PC-9 (cell line): ENCODE measurements at regions not wholly inside any gene's neighbourhood (a gene's known extent, or its start where the extent isn't known, plus 50 kb on each side); places are given as distances from the start of the nearest gene placed in this dataset.

Experiments
- CTCF ChIP-seq: fragments of 200-600 bp; sonication (generic); conservative IDR thresholded peaks from 2 replicates; pipeline ENCODE4 v1.6.1; 2017; ENCODE audit warnings: mixed run types, antibody characterized with exemption, mild to moderate bottlenecking, moderate library complexity
- EZH2 ChIP-seq: fragments of 200-600 bp; sonication (generic); IDR thresholded peaks from 2 replicates; pipeline ENCODE4 v1.8.0; 2017; ENCODE audit warnings: antibody characterized with exemption, low read depth

DNA sequence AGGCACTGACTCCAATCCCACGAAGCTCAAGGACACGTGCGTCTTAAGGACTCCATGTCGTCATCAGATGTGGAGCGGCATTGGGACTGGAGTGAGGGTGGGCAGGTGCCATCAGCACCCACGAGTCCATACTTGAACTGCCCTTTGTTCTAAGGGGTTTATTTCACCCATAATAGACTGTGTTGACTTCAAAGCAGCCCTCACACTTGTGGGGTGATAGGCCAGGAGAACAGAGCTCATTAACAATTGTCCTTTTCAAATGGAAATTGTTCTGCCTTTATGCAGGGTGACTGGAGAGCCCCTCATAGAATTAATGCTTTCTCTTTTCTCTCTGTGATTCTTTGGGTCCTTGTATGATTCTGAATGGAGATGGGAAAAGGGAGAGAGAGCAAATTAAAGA is 376.9 kb upstream of the MGMT start:
- no peak for TF ChIP-seq CTCF
- TF ChIP-seq EZH2 = no peak
